Epidermal melanocyte (primary cell): ENCODE measurements at regions not wholly inside any gene's neighbourhood (a gene's known extent, or its start where the extent isn't known, plus 50 kb on each side); places are given as distances from the start of the nearest gene placed in this dataset.
"Not testable (repeated sequence)": the region's sequence is repeated elsewhere in the genome, so short reads cannot be mapped to it uniquely, and the experiment has no call there.

Source experiments
- DNase-seq: peaks from one replicate; pipeline ENCODE4 v3.0.0; 2011; ENCODE audit warnings: low spot score; ENCODE audit not compliant: insufficient read length

DNA sequence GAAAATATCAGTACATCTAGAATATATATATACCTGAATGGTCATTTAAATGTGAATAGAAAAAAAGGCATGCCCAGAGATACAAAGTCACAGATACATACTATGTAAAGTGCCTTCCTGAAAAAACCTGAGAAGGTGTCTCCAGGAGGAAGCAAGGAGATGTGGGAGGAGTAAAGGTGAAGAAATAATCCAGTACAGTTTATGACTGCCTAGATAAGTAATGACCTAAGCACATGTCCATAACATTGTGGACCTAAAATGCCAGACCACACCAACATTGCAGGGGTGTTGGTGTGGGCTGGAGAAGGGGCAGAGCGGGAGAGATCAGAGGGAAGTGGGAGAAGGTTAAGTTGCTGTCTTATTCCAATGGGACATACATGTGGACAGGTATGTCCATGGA, 226.9 kb downstream of the ZNF621 start:
- DNase-seq: no peak

- no peak for DNase-seq
Measured at GRCh38 chr3:40752492-40752891, 227.7 kb downstream of the ZNF621 start.

DNA sequence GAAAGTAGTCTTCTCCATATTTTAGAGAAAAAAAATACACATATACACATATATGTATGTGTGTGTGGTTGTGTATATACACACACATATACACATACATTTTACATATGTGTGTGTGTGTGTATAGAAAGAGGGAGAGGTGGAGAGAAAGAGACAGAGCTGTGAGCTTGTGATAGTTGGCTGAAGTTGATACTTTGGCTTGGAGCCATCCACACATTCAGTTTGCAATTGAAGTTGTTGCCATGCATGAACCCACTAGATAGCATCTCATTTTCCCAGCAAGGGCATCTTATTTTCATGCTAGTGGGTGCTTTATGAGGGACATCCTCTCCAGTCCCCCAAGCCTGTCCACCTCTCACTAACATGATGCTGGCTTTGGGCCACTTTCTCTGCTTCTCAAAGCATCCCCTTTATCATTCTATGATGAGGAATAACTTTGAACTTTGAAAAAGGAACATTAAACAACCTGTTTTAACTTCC, 228.6 kb downstream of the ZNF621 start:
- no peak for DNase-seq

DNA sequence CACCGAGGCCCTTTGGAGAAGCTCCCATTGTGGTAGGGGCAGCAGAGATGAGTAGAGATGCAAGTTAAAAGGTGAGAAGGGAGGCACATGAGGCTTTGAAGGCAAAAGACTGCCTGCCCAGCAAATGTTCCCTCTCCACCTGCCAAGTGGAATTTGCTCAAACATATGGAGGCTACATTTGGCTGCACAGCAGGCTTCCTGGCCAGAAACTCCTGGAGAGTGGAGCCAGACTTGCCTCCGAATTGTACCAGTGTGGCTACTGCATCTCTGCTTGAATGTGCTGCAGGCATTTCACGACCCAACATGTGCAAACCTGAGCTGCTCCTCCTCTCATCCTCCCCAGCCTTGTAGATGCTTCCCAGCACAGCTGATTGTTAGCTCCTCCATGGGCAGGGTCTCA, 229.2 kb downstream of the ZNF621 start:
- DNase-seq: no peak

DNA sequence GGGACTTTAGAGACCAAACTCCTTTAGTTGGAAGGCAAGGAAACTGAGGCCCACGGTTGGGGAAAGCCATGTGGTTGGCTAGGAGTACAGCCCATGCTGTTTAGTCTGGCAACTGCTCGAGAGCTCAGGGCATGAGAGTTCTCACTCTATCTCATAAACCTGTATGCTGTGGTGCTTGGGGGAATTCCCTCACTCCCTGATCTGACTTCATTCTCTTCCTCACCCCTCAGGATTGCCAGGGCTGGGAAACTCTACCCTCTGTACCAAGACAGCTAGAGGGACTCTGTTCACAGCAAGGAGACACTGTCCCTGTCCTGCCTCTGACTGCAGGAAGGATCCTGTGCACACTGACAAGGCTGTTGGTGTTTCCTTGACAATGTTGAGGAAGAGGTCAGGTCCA, 230.2 kb downstream of the ZNF621 start:
- DNase-seq: no peak

- no peak for DNase-seq
Measured at GRCh38 chr3:40756500-40756899, 231.7 kb downstream of the ZNF621 start.

DNA sequence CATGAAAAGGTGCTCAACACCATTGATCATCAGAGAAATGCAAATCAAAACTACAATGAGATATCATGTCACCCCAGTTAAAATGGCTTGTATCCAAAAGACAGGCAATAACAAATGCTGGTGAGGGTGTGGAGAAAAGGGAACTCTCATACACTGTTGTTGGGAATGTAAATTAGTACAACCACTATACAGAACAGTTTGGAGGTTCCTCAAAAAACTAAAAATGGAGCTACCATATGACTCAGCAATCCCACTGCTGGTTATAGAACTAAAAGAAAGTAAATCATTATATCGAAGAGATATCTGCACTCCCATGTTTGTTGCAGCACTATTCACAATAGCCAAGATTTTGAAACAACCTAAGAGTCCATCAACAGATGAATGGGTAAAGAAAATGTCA, 238.0 kb downstream of the ZNF621 start:
- DNase-seq: not testable (repeated sequence)

DNA sequence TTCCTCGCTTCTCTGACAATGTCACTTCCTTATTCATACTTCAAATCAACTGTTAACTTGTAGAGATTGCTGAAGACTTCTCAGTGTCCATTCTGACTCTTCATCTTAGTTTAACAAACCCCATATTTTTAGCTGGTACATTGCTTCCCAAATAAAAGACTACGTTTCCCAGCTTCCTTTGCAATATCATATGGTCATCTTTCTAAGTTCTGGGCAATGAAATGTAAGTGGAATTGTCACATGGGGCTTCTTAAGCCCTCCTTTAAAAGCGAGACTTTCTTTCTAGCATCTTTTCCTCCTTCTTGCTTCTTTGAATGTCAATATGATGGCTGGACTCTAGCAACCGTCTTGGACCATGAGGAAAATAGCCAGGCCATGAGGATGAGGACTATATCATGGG, 239.0 kb downstream of the ZNF621 start:
- no peak for DNase-seq

- no peak for DNase-seq
Measured at GRCh38 chr3:40764747-40765146, 240.0 kb downstream of the ZNF621 start.

DNA sequence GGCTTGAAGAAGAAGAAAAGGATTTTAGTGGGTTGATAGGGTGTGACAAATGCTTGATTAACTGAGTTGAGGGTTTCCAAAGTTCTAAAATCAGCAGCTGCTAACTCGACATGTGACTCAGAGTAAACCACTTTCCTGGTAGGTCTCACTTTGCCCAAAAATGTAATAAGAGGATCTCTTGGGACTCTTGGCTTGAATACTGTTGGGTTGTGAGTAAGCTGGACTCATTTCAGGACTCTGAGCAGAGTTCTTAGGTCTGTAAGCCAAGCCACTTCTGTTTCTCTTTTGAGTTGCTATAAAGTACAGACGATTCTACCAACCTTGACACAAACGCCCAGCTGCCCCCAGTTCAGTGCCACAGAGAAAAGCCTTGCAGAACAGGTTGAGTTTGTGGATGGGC, 241.1 kb downstream of the ZNF621 start:
- no peak for DNase-seq

DNA sequence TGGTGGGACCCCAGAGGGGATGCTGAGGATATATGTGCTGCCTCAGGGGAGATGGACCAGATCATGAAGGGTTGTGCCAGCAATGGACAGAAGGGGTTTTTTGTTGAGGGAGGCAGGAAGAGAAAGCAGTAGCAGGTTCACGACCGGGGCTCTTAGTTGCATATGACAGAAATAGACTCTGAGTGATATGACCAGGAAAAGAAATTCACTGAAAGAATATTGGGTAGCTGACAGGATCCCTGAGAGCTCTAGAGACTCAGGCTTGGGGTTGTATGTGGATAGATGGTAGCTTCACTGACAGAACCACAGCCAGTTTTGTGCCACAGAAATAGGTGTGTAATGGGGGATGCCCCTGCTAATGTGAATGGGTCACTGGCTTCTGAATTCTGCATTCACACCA, 241.6 kb downstream of the ZNF621 start:
- no peak for DNase-seq

GRCh38 chr3:40768046-40768445, 243.3 kb downstream of the ZNF621 start:
- no peak for DNase-seq

- no peak for DNase-seq
Measured at GRCh38 chr3:40768536-40768935, 243.8 kb downstream of the ZNF621 start.

DNA sequence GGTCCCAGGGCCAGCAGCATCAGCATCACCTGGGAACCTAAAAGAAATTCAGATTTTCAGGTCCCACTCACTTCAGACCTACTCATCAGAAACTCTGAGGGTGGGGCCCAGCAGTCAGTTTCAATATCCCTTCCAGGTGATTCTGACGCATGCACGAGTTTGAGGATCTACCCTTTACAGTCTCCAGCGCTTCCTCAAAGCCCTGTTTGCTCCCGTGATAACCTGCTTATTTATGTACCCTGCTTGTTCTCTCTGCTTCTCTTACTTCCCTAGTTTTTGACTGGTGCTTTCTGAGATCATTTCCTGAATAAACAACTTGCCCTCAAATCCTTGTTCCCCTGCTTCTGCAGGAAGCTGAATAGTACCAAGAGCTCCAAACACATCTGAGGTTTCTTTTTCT, 245.3 kb downstream of the ZNF621 start:
- no peak for DNase-seq

DNA sequence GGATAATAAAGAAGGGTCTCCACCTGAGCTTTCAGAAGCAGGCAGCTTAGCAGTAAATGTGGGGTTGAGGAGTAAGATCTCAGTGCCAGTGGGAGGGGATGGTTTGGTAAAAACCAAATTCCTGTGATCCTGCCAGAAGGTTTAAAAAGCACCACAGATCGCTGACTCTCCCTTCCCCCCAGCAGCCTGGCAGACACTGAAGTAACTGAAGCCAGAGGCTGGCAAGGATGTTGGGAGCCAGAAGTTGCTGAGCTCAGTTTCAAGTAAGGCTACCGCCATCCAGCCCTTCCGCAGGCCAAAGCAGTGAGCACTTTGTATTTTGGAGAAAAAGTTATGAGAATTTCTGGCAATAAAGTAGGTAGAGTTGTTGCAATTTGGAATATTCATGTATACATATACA, 246.4 kb downstream of the ZNF621 start:
- no peak for DNase-seq

GRCh38 chr3:40779039-40779438, 254.3 kb downstream of the ZNF621 start:
- no peak for DNase-seq

DNA sequence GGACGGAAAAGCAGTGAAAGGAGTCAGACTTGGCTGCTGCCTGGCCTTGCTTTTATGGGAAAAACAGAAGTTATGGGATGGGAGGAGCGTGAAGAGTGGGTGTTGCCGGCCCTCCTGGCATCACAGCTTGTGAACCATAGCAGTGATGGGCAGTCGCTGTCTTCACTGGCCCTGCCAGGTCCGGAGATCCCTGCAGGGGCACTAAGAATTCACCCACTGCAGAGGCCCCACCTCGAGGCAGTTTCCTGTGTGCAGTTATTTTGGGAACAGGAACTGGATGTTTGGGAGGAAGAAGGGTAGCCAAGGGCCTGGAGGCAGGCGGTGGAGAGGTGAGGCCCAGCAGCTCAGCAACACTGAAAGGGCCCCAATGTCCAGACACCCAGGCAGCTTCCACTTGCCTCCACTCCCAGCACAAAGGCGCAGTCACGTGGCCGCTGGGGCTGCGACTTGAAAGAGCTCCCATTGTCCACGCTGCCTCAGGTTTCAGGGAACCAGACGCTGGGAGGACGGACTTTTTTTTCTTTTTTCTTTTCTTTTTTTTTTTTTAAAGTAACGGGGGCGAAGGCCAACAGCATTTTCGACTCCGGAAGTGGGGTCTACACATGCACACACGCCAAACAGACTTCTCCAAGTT, 255.6 kb downstream of the ZNF621 start:
- peak; percentile 39 for DNase-seq

- peak; percentile 44 for DNase-seq
Measured at GRCh38 chr3:40780925-40781406, 256.2 kb downstream of the ZNF621 start.

DNA sequence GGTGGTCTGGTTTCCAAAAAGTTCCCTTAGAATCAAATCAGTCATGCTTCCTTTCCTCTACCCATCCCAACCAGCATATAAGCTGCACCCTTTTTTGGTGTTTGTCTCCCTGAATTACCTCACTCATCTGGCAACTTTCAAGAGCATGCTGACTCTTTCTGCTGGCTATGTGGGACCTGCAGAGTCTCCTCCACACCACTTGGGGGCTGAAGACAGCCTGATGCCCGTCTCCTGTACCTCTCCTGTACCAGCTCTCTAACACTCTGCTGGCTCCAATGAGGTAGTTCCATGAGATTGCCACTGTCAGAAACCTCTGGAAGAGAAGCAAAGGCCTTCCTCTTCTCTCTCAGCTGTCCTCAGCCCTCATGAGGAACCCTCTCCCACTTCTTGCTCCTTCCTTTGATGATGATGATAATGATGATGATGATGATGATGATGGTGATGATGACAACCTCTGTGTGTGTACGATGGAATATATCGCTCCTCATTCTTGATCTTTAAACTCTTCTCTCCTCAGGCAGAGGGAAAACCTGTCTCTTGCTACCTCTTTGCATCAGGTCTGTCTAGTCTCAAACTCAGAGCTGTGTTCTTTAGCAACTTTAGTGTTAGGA, 257.5 kb downstream of the ZNF621 start:
- DNase-seq: no peak

- no peak for DNase-seq
Measured at GRCh38 chr3:40790746-40791145, 266.0 kb downstream of the ZNF621 start.

- no peak for DNase-seq
Measured at GRCh38 chr3:40793730-40794129, 269.0 kb downstream of the ZNF621 start.

GRCh38 chr3:40800343-40800742, 275.6 kb downstream of the ZNF621 start:
- DNase-seq: peak; percentile 22

DNA sequence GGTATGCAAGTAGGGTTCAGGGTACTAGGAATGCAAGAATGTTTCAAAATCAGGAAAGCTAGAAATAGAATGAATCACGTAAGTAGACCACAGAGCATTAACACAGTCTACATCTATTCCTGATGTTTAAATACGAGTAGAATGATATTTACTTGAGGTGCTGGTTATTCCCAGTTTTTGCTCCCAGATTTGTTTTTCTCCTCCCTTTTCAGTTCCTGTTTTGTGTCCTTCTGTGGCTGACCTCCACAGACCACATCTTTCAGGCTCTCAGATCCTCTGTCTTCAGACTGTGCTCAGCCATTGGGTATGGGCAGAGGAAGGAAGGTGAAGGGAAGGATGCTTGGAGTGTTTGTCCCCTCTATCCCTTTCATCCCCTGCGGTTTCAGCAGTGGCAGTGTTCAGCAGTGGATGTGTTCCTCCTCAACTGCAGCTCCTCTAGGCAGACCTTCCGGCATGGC, 276.6 kb downstream of the ZNF621 start:
- DNase-seq: no peak
